NCI-H2196 treated with DMSO at 0.1 percent for 48 hours (cell line): ENCODE measurements at regions not wholly inside any gene's neighbourhood (a gene's known extent, or its start where the extent isn't known, plus 50 kb on each side); places are given as distances from the start of the nearest gene placed in this dataset.
"Not testable (repeated sequence)": the region's sequence is repeated elsewhere in the genome, so short reads cannot be mapped to it uniquely, and the experiment has no call there.

Experiments used
- DNase-seq: peaks from one replicate; lab custom pipeline; 2025; ENCODE audit not compliant: unreplicated experiment; lab: John Stamatoyannopoulos, UW

- DNase-seq, result no peak
These were observed 1068.5 kb downstream of the BRD1 start for GRCh38 chr22:48758881-48759875.

- no peak for DNase-seq
These were observed 1069.6 kb downstream of the BRD1 start for GRCh38 chr22:48757985-48758561.

- no peak for DNase-seq
These were observed 1070.1 kb downstream of the BRD1 start for GRCh38 chr22:48757581-48757980.

- not testable (repeated sequence) for DNase-seq
These were observed 1070.5 kb downstream of the BRD1 start for GRCh38 chr22:48757135-48757534.

- DNase-seq, result no peak
These were observed 1071.2 kb downstream of the BRD1 start for GRCh38 chr22:48756146-48757111.

- no peak for DNase-seq
These were observed 1072.4 kb downstream of the BRD1 start for GRCh38 chr22:48755059-48755949.

GRCh38 chr22:48754611-48755058 is 1073.0 kb downstream of the BRD1 start:
- no peak for DNase-seq

- DNase-seq, result no peak
These were observed 1073.7 kb downstream of the BRD1 start for GRCh38 chr22:48753752-48754517.

- no peak for DNase-seq
These were observed 1074.3 kb downstream of the BRD1 start for GRCh38 chr22:48753381-48753730.

- DNase-seq, result no peak
These were observed 1075.0 kb downstream of the BRD1 start for GRCh38 chr22:48752451-48753380.

- no peak for DNase-seq
These were observed 1075.9 kb downstream of the BRD1 start for GRCh38 chr22:48751539-48752437.

GRCh38 chr22:48750826-48751440 is 1076.7 kb downstream of the BRD1 start:
- no peak for DNase-seq

GRCh38 chr22:48750282-48750681 is 1077.4 kb downstream of the BRD1 start:
- no peak for DNase-seq

- DNase-seq, result no peak
These were observed 1078.0 kb downstream of the BRD1 start for GRCh38 chr22:48749555-48750227.

GRCh38 chr22:48748860-48749554 is 1078.7 kb downstream of the BRD1 start:
- no peak for DNase-seq
